Suprapubic skin (tissue), 3 donors: ENCODE measurements at regions not wholly inside any gene's neighbourhood (a gene's known extent, or its start where the extent isn't known, plus 50 kb on each side); places are given as distances from the start of the nearest gene placed in this dataset.

Experiments used
- CTCF ChIP-seq, 2 donors: fragments of 200-600 bp in 1 of 2; fragments of 450-650 bp in 1 of 2; sonication (generic) in 1 of 2; IDR thresholded peaks; one replicate each; pipeline ENCODE4 v1.5.1; 2016 to 2019; ENCODE audit warnings: antibody characterized with exemption in 2 of 2, mild to moderate bottlenecking in 1 of 2, moderate library complexity in 1 of 2
- EP300 ChIP-seq: sonication (generic); formaldehyde crosslinking; IDR thresholded peaks from one replicate; pipeline ENCODE4 v1.6.1; 2017; ENCODE audit warnings: antibody characterized with exemption

GRCh38 chr13:85675151-85675907 is 123.9 kb downstream of the SLITRK6 start:
- TF ChIP-seq CTCF (IDR thresholded peaks at IDR 0.05) (no peak), EP300 (no peak)
